SK-N-MC (cell line): ENCODE measurements at regions not wholly inside any gene's neighbourhood (a gene's known extent, or its start where the extent isn't known, plus 50 kb on each side); places are given as distances from the start of the nearest gene placed in this dataset.

Experiments used
- EZH2 ChIP-seq: fragments of 200-600 bp; sonication (generic); IDR thresholded peaks from one replicate; pipeline ENCODE4 v1.6.1; 2017; ENCODE audit warnings: antibody characterized with exemption
- FOXP2 ChIP-seq: optimal IDR thresholded peaks from 2 replicates; pipeline ENCODE3; 2011; ENCODE audit warnings: mild to moderate bottlenecking, moderate library complexity; ENCODE audit not compliant: insufficient read depth; ENCODE audit errors: extremely low read length, control extremely low read depth
- POLR2AphosphoS5 ChIP-seq: IDR thresholded peaks from 2 replicates; pipeline ENCODE4 v1.6.1; 2012; ENCODE audit warnings: mild to moderate bottlenecking, low read depth, low read length, borderline replicate concordance

- TF ChIP-seq POLR2AphosphoS5 (no peak), EZH2 (no peak), FOXP2 (no peak)
Observed at GRCh38 chr10:88081457-88082054, 218.1 kb downstream of the PTEN start.
